HG02678 (cell line): ENCODE measurements at regions not wholly inside any gene's neighbourhood (a gene's known extent, or its start where the extent isn't known, plus 50 kb on each side); places are given as distances from the start of the nearest gene placed in this dataset.

Experiments used
- ATAC-seq: cut with Tn5 transposase; IDR thresholded peaks from one replicate; pipeline ENCODE4 v1.9.1; 2021; ENCODE audit warnings: mild to moderate bottlenecking, moderate library complexity; ENCODE audit not compliant: unreplicated experiment

- ATAC-seq: no peak
Observed at GRCh38 chr9:80070071-80070742, 498.4 kb downstream of the TLE4 start.

- ATAC-seq: no peak
Observed at GRCh38 chr9:80066931-80067330, 495.2 kb downstream of the TLE4 start.

GRCh38 chr9:80062567-80062966 lies 490.8 kb downstream of the TLE4 start:
- no peak for ATAC-seq

- ATAC-seq: no peak
Observed at GRCh38 chr9:80061940-80062339, 490.2 kb downstream of the TLE4 start.

GRCh38 chr9:80061096-80061495 lies 489.3 kb downstream of the TLE4 start:
- ATAC-seq: no peak

GRCh38 chr9:80059979-80060378 lies 488.2 kb downstream of the TLE4 start:
- no peak for ATAC-seq

- no peak for ATAC-seq
Observed at GRCh38 chr9:80059191-80059590, 487.4 kb downstream of the TLE4 start.

- ATAC-seq: no peak
Observed at GRCh38 chr9:80052830-80053229, 481.1 kb downstream of the TLE4 start.

GRCh38 chr9:80049096-80049782 lies 477.5 kb downstream of the TLE4 start:
- no peak for ATAC-seq

GRCh38 chr9:80046481-80046880 lies 474.7 kb downstream of the TLE4 start:
- no peak for ATAC-seq

GRCh38 chr9:80041821-80042220 lies 470.1 kb downstream of the TLE4 start:
- no peak for ATAC-seq

- ATAC-seq: no peak
Observed at GRCh38 chr9:80040457-80040856, 468.7 kb downstream of the TLE4 start.

- ATAC-seq: no peak
Observed at GRCh38 chr9:80030801-80031200, 459.0 kb downstream of the TLE4 start.

- ATAC-seq: no peak
Observed at GRCh38 chr9:80028501-80028900, 456.7 kb downstream of the TLE4 start.

- ATAC-seq: no peak
Observed at GRCh38 chr9:80025796-80026520, 454.2 kb downstream of the TLE4 start.

- no peak for ATAC-seq
Observed at GRCh38 chr9:80025131-80025530, 453.4 kb downstream of the TLE4 start.

GRCh38 chr9:80020530-80020929 lies 448.8 kb downstream of the TLE4 start:
- ATAC-seq: no peak

- no peak for ATAC-seq
Observed at GRCh38 chr9:80020056-80020455, 448.3 kb downstream of the TLE4 start.

GRCh38 chr9:80013891-80014290 lies 442.1 kb downstream of the TLE4 start:
- no peak for ATAC-seq

- no peak for ATAC-seq
Observed at GRCh38 chr9:80012557-80013330, 441.0 kb downstream of the TLE4 start.

- no peak for ATAC-seq
Observed at GRCh38 chr9:80009204-80009603, 437.4 kb downstream of the TLE4 start.
